ENCODE measurements at regions not wholly inside any gene's neighbourhood (a gene's known extent, or its start where the extent isn't known, plus 50 kb on each side); places are given as distances from the start of the nearest gene placed in this dataset.
A peak's percentile ranks its signal among the peaks of the same experiment; 100 is the strongest.
"Not testable (repeated sequence)": the region's sequence is repeated elsewhere in the genome, so short reads cannot be mapped to it uniquely, and the experiment has no call there.

- no peaks in the 10 kb centered on the region for H3K4me1 Mint-ChIP-seq (ENCODE audit: low read depth)
Observed at GRCh38 chr14:105689722-105690121, 163.3 kb downstream of the TMEM121 start.

GRCh38 chr14:105690671-105691070 is 164.3 kb downstream of the TMEM121 start:
- H3K36me3 Mint-ChIP-seq (ENCODE audit: low read depth): no peaks in the 10 kb centered on the region
- no peak for TF ChIP-seq CTCF (IDR thresholded peaks at IDR 0.05)
- no peak overlapping the region for H3K4me3 Mint-ChIP-seq (ENCODE audit: unreplicated experiment)
- DNase-seq (ENCODE audit: low spot score): no peak
- no peaks in the 10 kb centered on the region for H3K27me3 Mint-ChIP-seq (ENCODE audit: low read depth)
- peaks cover 23% of the 10 kb centered on the region for H3K9me3 Mint-ChIP-seq (ENCODE audit: low read depth)
- no peaks in the 10 kb centered on the region for H3K4me1 Mint-ChIP-seq (ENCODE audit: low read depth)
- H3K27ac Mint-ChIP-seq (ENCODE audit: unreplicated experiment): no peak overlapping the region

More at GRCh38 chr14:105689722-105690121, 163.3 kb downstream of the TMEM121 start:
- no peak for DNase-seq (ENCODE audit: low spot score)
- Mint-ChIP-seq H3K27me3 (ENCODE audit: low read depth) (no peaks in the 10 kb centered on the region), H3K9me3 (ENCODE audit: low read depth) (peaks cover 21% of the 10 kb centered on the region), H3K4me3 (ENCODE audit: unreplicated experiment) (no peak overlapping the region), H3K36me3 (ENCODE audit: low read depth) (no peaks in the 10 kb centered on the region), H3K27ac (ENCODE audit: unreplicated experiment) (no peak overlapping the region)
- TF ChIP-seq CTCF (IDR thresholded peaks at IDR 0.05): no peak

- not testable (repeated sequence) for H3K4me1 Mint-ChIP-seq (ENCODE audit: low read depth); H3K27ac Mint-ChIP-seq (ENCODE audit: unreplicated experiment); H3K4me3 Mint-ChIP-seq (ENCODE audit: unreplicated experiment); H3K36me3 Mint-ChIP-seq (ENCODE audit: low read depth); H3K27me3 Mint-ChIP-seq (ENCODE audit: low read depth); DNase-seq (ENCODE audit: low spot score)
- H3K9me3 Mint-ChIP-seq (ENCODE audit: low read depth): peaks cover 23% of the 10 kb centered on the region
Observed at GRCh38 chr14:105691321-105692109, 165.1 kb downstream of the TMEM121 start.

GRCh38 chr14:105692110-105692685 is 165.8 kb downstream of the TMEM121 start:
- not testable (repeated sequence) for H3K4me3 Mint-ChIP-seq (ENCODE audit: unreplicated experiment); H3K36me3 Mint-ChIP-seq (ENCODE audit: low read depth); H3K27ac Mint-ChIP-seq (ENCODE audit: unreplicated experiment); H3K27me3 Mint-ChIP-seq (ENCODE audit: low read depth); H3K4me1 Mint-ChIP-seq (ENCODE audit: low read depth); DNase-seq (ENCODE audit: low spot score)
- peaks cover 23% of the 10 kb centered on the region for H3K9me3 Mint-ChIP-seq (ENCODE audit: low read depth)

- Mint-ChIP-seq H3K27me3 (ENCODE audit: low read depth) (no peaks in the 10 kb centered on the region), H3K9me3 (ENCODE audit: low read depth) (peaks cover 23% of the 10 kb centered on the region), H3K27ac (ENCODE audit: unreplicated experiment) (no peak overlapping the region), H3K4me3 (ENCODE audit: unreplicated experiment) (no peak overlapping the region), H3K36me3 (ENCODE audit: low read depth) (no peaks in the 10 kb centered on the region), H3K4me1 (ENCODE audit: low read depth) (no peaks in the 10 kb centered on the region)
- no peak for TF ChIP-seq CTCF (IDR thresholded peaks at IDR 0.05)
- no peak for DNase-seq (ENCODE audit: low spot score)
Observed at GRCh38 chr14:105694961-105695360, 168.6 kb downstream of the TMEM121 start.

- not testable (repeated sequence) for DNase-seq (ENCODE audit: low spot score); H3K27me3 Mint-ChIP-seq (ENCODE audit: low read depth); H3K4me3 Mint-ChIP-seq (ENCODE audit: unreplicated experiment); H3K27ac Mint-ChIP-seq (ENCODE audit: unreplicated experiment); H3K4me1 Mint-ChIP-seq (ENCODE audit: low read depth); H3K36me3 Mint-ChIP-seq (ENCODE audit: low read depth)
- peaks cover 22% of the 10 kb centered on the region for H3K9me3 Mint-ChIP-seq (ENCODE audit: low read depth)
Observed at GRCh38 chr14:105696388-105696787, 170.0 kb downstream of the TMEM121 start.

GRCh38 chr14:105697414-105697813 is 171.0 kb downstream of the TMEM121 start:
- H3K4me1 Mint-ChIP-seq (ENCODE audit: low read depth): not testable (repeated sequence)
- H3K9me3 Mint-ChIP-seq (ENCODE audit: low read depth): peaks cover 30% of the 10 kb centered on the region

GRCh38 chr14:105697955-105698354 is 171.6 kb downstream of the TMEM121 start:
- not testable (repeated sequence) for H3K4me1 Mint-ChIP-seq (ENCODE audit: low read depth); DNase-seq (ENCODE audit: low spot score); H3K4me3 Mint-ChIP-seq (ENCODE audit: unreplicated experiment); H3K36me3 Mint-ChIP-seq (ENCODE audit: low read depth); H3K27me3 Mint-ChIP-seq (ENCODE audit: low read depth); H3K27ac Mint-ChIP-seq (ENCODE audit: unreplicated experiment)
- H3K9me3 Mint-ChIP-seq (ENCODE audit: low read depth): peaks cover 33% of the 10 kb centered on the region

More at GRCh38 chr14:105697414-105697813, 171.0 kb downstream of the TMEM121 start:
- DNase-seq (ENCODE audit: low spot score); H3K27ac Mint-ChIP-seq (ENCODE audit: unreplicated experiment); H3K36me3 Mint-ChIP-seq (ENCODE audit: low read depth); H3K4me3 Mint-ChIP-seq (ENCODE audit: unreplicated experiment); H3K27me3 Mint-ChIP-seq (ENCODE audit: low read depth): not testable (repeated sequence)

GRCh38 chr14:105698940-105699556 is 172.7 kb downstream of the TMEM121 start:
- H3K27me3 Mint-ChIP-seq (ENCODE audit: low read depth); H3K27ac Mint-ChIP-seq (ENCODE audit: unreplicated experiment): not testable (repeated sequence)

GRCh38 chr14:105699706-105700105 is 173.3 kb downstream of the TMEM121 start:
- H3K9me3 Mint-ChIP-seq (ENCODE audit: low read depth): peaks cover 22% of the 10 kb centered on the region
- peak; percentile 94 for DNase-seq (ENCODE audit: low spot score)
- H3K36me3 Mint-ChIP-seq (ENCODE audit: low read depth): not testable (repeated sequence)

More at GRCh38 chr14:105698940-105699556, 172.7 kb downstream of the TMEM121 start:
- DNase-seq (ENCODE audit: low spot score); H3K4me3 Mint-ChIP-seq (ENCODE audit: unreplicated experiment); H3K4me1 Mint-ChIP-seq (ENCODE audit: low read depth); H3K36me3 Mint-ChIP-seq (ENCODE audit: low read depth): not testable (repeated sequence)
- H3K9me3 Mint-ChIP-seq (ENCODE audit: low read depth): peaks cover 28% of the 10 kb centered on the region

More at GRCh38 chr14:105699706-105700105, 173.3 kb downstream of the TMEM121 start:
- H3K27me3 Mint-ChIP-seq (ENCODE audit: low read depth); H3K4me3 Mint-ChIP-seq (ENCODE audit: unreplicated experiment); H3K27ac Mint-ChIP-seq (ENCODE audit: unreplicated experiment); H3K4me1 Mint-ChIP-seq (ENCODE audit: low read depth): not testable (repeated sequence)

Data from chondrocyte (in vitro differentiated cells).